Body of pancreas (tissue), 4 donors: ENCODE measurements at regions not wholly inside any gene's neighbourhood (a gene's known extent, or its start where the extent isn't known, plus 50 kb on each side); places are given as distances from the start of the nearest gene placed in this dataset.

Experiments used
- ATAC-seq: fragments of 150-250 bp; one replicate; pipeline ENCODE4 v1.9.1; 2016
- DNase-seq, 4 donors: peaks; one replicate each; pipeline ENCODE4 v3.0.0-alpha.2; 2019
- H3K27ac ChIP-seq, 4 donors: fragments of 200-600 bp; sonication (generic); 1 replicate in 3 of 4; 2 replicates in 1 of 4; pipeline versions ENCODE4 v1.5.1 to v1.6.1; 2016 to 2019; ENCODE audit warnings: mild to moderate bottlenecking in 1 of 4, mixed read lengths in 1 of 4, moderate library complexity in 1 of 4
- H3K27me3 ChIP-seq, 2 donors: fragments of 200-600 bp; sonication (generic); one replicate each; pipeline ENCODE4 v1.6.0; 2016; ENCODE audit warnings: mild to moderate bottlenecking in 1 of 2
- H3K36me3 ChIP-seq, 2 donors: fragments of 200-600 bp; sonication (generic); replicated peaks in 1 of 2; 2 replicates each; pipeline ENCODE4 v1.5.1; 2016; ENCODE audit warnings: low read depth in 2 of 2; ENCODE audit not compliant: insufficient read depth in 1 of 2
- H3K4me1 ChIP-seq: fragments of 200-600 bp; sonication (generic); one replicate; pipeline ENCODE4 v1.6.0; 2016
- H3K4me3 ChIP-seq, 2 donors: fragments of 200-600 bp; sonication (generic); 1 replicate in 1 of 2; 2 replicates in 1 of 2; pipeline ENCODE4 v1.5.1; 2016 to 2019
- H3K9me3 ChIP-seq, 3 donors: fragments of 200-600 bp; sonication (generic); 1 replicate in 2 of 3; 2 replicates in 1 of 3; pipeline ENCODE4 v1.5.1; 2016
- POLR2A ChIP-seq, 3 donors: fragments of 450-650 bp; IDR thresholded peaks; one replicate each; pipeline ENCODE4 v1.6.1; 2016; ENCODE audit warnings: antibody characterized with exemption in 3 of 3, mild to moderate bottlenecking in 2 of 3
- WGBS, 2 donors: methylation state at CpG; one replicate each; pipeline ENCODE4 v1.1.5; 2017; 5-methylcytosine and 5-hydroxymethylcytosine counted together
- intact Hi-C: fragments of 100-400 bp; cut with DNase I; formaldehyde crosslinking; loops from one replicate; pipeline ENCODE4 v1.15.1; 2023
- TF ChIP-seq, protein P1 (sequence below), 7 experiments: fragments of 450-650 bp in 4 of 7; fragments of 200-600 bp in 3 of 7; sonication (generic) in 3 of 7; IDR thresholded peaks; one replicate each; pipeline ENCODE4 v1.5.1; 2016 to 2019; ENCODE audit warnings: antibody characterized with exemption in 7 of 7

DNA sequence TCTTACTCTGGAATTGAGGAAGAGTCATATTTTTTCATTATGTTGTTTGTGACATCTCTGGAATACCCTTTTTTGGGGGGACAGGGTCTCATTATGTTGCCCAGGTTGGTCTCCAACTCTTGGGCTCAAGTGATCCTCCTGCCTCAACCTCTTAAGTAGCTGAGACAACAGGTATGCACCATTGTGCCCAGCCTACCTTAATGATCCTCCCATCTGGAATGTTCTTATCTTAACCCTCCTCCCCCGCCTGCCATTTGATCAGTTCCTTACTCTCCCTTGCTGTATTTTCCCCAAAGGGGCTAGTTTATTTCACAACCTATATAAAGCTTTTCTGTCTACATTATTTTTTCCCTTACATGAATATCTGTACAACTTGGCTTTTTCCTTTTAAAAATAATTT, 594.7 kb downstream of the METTL15 start:
- intact Hi-C loops, result no loop called here
- ATAC-seq, result no peak
- 56 to 78% methylated on average over 1 of the region's 1 CpG for WGBS, 2 donors
- Histone ChIP-seq H3K4me3 (no peak overlapping the region), H3K4me1 (no peaks in the 10 kb centered on the region), H3K27me3 (no peaks in the 10 kb centered on the region), H3K36me3 (no peaks in the 10 kb centered on the region), H3K9me3 (no peaks in the 10 kb centered on the region), H3K27ac (no peak overlapping the region)
- no peak for DNase-seq
- no peak for TF ChIP-seq POLR2A (IDR thresholded peaks at IDR 0.05)
- TF ChIP-seq, protein P1, sequence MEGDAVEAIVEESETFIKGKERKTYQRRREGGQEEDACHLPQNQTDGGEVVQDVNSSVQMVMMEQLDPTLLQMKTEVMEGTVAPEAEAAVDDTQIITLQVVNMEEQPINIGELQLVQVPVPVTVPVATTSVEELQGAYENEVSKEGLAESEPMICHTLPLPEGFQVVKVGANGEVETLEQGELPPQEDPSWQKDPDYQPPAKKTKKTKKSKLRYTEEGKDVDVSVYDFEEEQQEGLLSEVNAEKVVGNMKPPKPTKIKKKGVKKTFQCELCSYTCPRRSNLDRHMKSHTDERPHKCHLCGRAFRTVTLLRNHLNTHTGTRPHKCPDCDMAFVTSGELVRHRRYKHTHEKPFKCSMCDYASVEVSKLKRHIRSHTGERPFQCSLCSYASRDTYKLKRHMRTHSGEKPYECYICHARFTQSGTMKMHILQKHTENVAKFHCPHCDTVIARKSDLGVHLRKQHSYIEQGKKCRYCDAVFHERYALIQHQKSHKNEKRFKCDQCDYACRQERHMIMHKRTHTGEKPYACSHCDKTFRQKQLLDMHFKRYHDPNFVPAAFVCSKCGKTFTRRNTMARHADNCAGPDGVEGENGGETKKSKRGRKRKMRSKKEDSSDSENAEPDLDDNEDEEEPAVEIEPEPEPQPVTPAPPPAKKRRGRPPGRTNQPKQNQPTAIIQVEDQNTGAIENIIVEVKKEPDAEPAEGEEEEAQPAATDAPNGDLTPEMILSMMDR (IDR thresholded peaks at IDR 0.05), result no peak

DNA sequence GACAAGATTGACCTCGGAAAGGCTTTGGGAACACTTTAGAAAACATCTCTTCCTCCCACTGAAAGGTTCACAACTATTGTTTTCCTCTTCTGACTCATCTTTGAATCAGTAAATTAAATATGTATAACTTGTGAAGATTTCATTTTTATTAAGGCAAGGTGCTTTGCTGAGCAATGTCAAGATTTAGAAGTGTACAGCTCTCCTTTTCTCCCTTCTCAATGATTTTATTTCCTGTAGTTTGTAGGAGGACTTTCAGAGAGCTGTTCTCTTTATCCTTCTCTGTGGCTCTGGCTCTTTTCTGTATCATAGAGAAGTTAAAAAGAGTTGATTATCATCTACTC, 594.2 kb downstream of the METTL15 start:
- TF ChIP-seq, protein P1 (IDR thresholded peaks at IDR 0.05), result no peak
- no peak for TF ChIP-seq POLR2A (IDR thresholded peaks at IDR 0.05)
- WGBS, 2 donors, result 73 to 80% methylated on average over 1 of the region's 1 CpG
- no peaks in the 10 kb centered on the region for H3K27me3 ChIP-seq
- no peaks in the 10 kb centered on the region for H3K36me3 ChIP-seq
- no peak overlapping the region for H3K4me3 ChIP-seq
- H3K4me1 ChIP-seq, result no peaks in the 10 kb centered on the region
- ATAC-seq (no peak), DNase-seq (no peak)
- H3K27ac ChIP-seq, result no peak overlapping the region
- intact Hi-C loops, result no loop called here
- no peaks in the 10 kb centered on the region for H3K9me3 ChIP-seq

DNA sequence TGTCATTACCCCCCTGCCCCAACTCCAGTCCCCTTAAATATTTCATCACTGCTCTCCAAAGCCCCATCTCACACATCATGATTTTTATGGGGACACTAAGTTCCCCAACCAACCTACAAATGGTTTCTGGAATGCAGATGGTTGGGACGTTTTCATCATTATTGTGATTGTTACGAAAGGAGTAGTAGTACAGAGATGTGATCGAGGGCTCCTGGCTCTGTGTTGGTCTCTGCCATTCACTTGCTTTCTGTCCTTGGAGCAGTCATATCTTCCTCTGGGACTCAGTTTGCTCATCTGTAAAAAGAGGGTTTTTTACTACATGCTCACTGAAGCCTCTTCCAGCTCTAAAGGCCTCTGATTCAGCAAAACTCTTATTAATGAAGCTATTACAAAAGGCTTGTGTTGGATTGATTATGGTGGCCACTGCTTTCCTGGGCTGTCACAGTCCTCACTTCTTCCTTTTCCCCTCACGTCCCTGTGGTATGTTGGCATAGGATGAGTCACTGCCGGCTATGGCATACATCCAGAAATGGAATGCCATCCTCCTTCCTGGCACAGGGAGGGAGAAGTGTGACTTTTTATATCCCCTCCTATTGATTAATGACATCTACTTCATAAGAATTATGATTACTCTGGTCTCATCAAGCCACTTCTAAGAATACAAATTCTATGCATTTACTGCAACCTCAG, 593.7 kb downstream of the METTL15 start:
- Histone ChIP-seq H3K27ac (no peak overlapping the region), H3K36me3 (no peaks in the 10 kb centered on the region), H3K9me3 (no peaks in the 10 kb centered on the region), H3K27me3 (no peaks in the 10 kb centered on the region), H3K4me3 (no peak overlapping the region), H3K4me1 (no peaks in the 10 kb centered on the region)
- WGBS, 2 donors, result 51 to 59% methylated on average over 5 of the region's 5 CpGs
- TF ChIP-seq, protein P1 (IDR thresholded peaks at IDR 0.05), result no peak
- no peak for TF ChIP-seq POLR2A (IDR thresholded peaks at IDR 0.05)
- ATAC-seq, result no peak
- intact Hi-C loops, result no loop called here
- DNase-seq, result peak in 3 of 4 donors; percentile 7 to 30 (median 11)

DNA sequence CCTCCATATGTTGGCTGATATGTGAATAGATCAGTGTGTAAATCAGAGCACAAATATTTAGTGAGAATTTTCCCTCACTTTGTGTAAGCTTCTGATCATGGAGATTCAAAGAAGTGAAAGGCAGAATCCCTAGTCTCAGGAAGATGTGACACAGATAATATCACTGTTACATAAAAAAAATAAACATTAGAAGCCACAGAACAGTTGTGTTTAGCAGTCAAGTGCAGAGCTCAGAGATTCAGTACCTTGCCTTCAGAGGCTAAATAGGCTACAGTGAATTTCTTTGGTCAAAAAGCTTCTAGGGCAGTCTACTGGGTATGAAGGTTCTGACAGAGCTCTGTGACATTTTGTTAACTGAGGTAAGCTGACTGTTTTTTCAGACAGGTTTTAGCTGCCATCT, 591.5 kb downstream of the METTL15 start:
- Histone ChIP-seq H3K9me3 (no peaks in the 10 kb centered on the region), H3K36me3 (no peaks in the 10 kb centered on the region), H3K4me3 (no peak overlapping the region), H3K4me1 (no peaks in the 10 kb centered on the region), H3K27me3 (no peaks in the 10 kb centered on the region), H3K27ac (no peak overlapping the region)
- no peak for TF ChIP-seq POLR2A (IDR thresholded peaks at IDR 0.05)
- TF ChIP-seq, protein P1 (IDR thresholded peaks at IDR 0.05), result no peak
- intact Hi-C loops, result no loop called here
- ATAC-seq (no peak), DNase-seq (no peak)
